Esophagus muscularis mucosa (tissue), 4 donors: ENCODE measurements at regions not wholly inside any gene's neighbourhood (a gene's known extent, or its start where the extent isn't known, plus 50 kb on each side); places are given as distances from the start of the nearest gene placed in this dataset.

Experiments used
- CTCF ChIP-seq, 3 experiments: fragments of 200-600 bp in 2 of 3; fragments of 450-650 bp in 1 of 3; sonication (generic) in 2 of 3; IDR thresholded peaks; one replicate each; pipeline ENCODE4 v1.5.1; 2017 to 2019; ENCODE audit warnings: antibody characterized with exemption in 3 of 3, mild to moderate bottlenecking in 2 of 3, moderate library complexity in 1 of 3
- EP300 ChIP-seq: sonication (generic); formaldehyde crosslinking; IDR thresholded peaks from one replicate; pipeline ENCODE4 v1.6.1; 2017; ENCODE audit warnings: antibody characterized with exemption
- POLR2A ChIP-seq: fragments of 450-650 bp; IDR thresholded peaks from one replicate; pipeline ENCODE4 v1.6.1; 2017; ENCODE audit warnings: antibody characterized with exemption, moderate library complexity, mild to moderate bottlenecking, low read depth
- POLR2AphosphoS5 ChIP-seq, 2 donors: sonication (generic); formaldehyde crosslinking; IDR thresholded peaks; one replicate each; pipeline ENCODE4 v1.6.1; 2017; ENCODE audit warnings: antibody characterized with exemption in 2 of 2

GRCh38 chr5:172583931-172584511, 57.0 kb upstream of the NEURL1B start:
- TF ChIP-seq CTCF (IDR thresholded peaks at IDR 0.05), result no peak
- no peak for TF ChIP-seq POLR2A
- peak; percentile 50 for TF ChIP-seq EP300
- TF ChIP-seq POLR2AphosphoS5 (IDR thresholded peaks at IDR 0.05), result peak; percentile 57 to 65
